Glutamatergic neuron (in vitro differentiated cells): ENCODE measurements at regions not wholly inside any gene's neighbourhood (a gene's known extent, or its start where the extent isn't known, plus 50 kb on each side); places are given as distances from the start of the nearest gene placed in this dataset.
"Not testable (repeated sequence)": the region's sequence is repeated elsewhere in the genome, so short reads cannot be mapped to it uniquely, and the experiment has no call there.

Experiments
- DNase-seq: peaks from one replicate; pipeline ENCODE4 v3.0.0; 2022
- H3K27ac Mint-ChIP-seq: one replicate; pipeline ENCODE4 v1.8.0; 2020; ENCODE audit warnings: mild to moderate bottlenecking, mixed read lengths, inconsistent platforms; ENCODE audit not compliant: unreplicated experiment
- H3K27me3 Mint-ChIP-seq: one replicate; pipeline ENCODE4 v1.8.0; 2020; ENCODE audit warnings: mild to moderate bottlenecking, moderate library complexity, mixed read lengths, inconsistent platforms; ENCODE audit not compliant: unreplicated experiment
- H3K36me3 Mint-ChIP-seq: one replicate; pipeline ENCODE4 v1.8.0; 2020; ENCODE audit warnings: mild to moderate bottlenecking, mixed read lengths, inconsistent platforms; ENCODE audit not compliant: unreplicated experiment
- H3K4me1 Mint-ChIP-seq: one replicate; pipeline ENCODE4 v1.8.0; 2020; ENCODE audit warnings: mild to moderate bottlenecking, low read depth, mixed read lengths, inconsistent platforms; ENCODE audit not compliant: unreplicated experiment
- H3K4me3 Mint-ChIP-seq: one replicate; pipeline ENCODE4 v1.8.0; 2020; ENCODE audit warnings: mild to moderate bottlenecking, mixed read lengths, inconsistent platforms; ENCODE audit not compliant: unreplicated experiment
- H3K9me3 Mint-ChIP-seq: one replicate; pipeline ENCODE4 v1.8.0; 2020; ENCODE audit warnings: mild to moderate bottlenecking, moderate library complexity, mixed read lengths, inconsistent platforms; ENCODE audit not compliant: unreplicated experiment
- CTCF ChIP-seq: fragments of 200-600 bp; sonication (generic); IDR thresholded peaks from one replicate; pipeline ENCODE4 v1.5.0; 2021; ENCODE audit not compliant: partially characterized antibody, unreplicated experiment

GRCh38 chr10:81502677-81503359, 372.2 kb upstream of the NRG3 start:
- no peak for DNase-seq
- no peak for TF ChIP-seq CTCF
- Mint-ChIP-seq H3K36me3 (peaks cover 4% of the 10 kb centered on the region), H3K27ac (no peak overlapping the region), H3K27me3 (no peaks in the 10 kb centered on the region), H3K4me1 (peaks cover 5% of the 10 kb centered on the region), H3K4me3 (no peak overlapping the region), H3K9me3 (peaks cover 5% of the 10 kb centered on the region)

- H3K27ac Mint-ChIP-seq, H3K4me1 Mint-ChIP-seq, H3K4me3 Mint-ChIP-seq, H3K9me3 Mint-ChIP-seq, H3K36me3 Mint-ChIP-seq, DNase-seq, H3K27me3 Mint-ChIP-seq: not testable (repeated sequence)
Observed at GRCh38 chr10:81505777-81506176, 369.2 kb upstream of the NRG3 start.

GRCh38 chr10:81514811-81515210, 360.2 kb upstream of the NRG3 start:
- Mint-ChIP-seq H3K9me3 (no peaks in the 10 kb centered on the region), H3K27ac (no peak overlapping the region), H3K36me3 (peaks cover 6% of the 10 kb centered on the region), H3K27me3 (no peaks in the 10 kb centered on the region), H3K4me3 (no peak overlapping the region), H3K4me1 (no peaks in the 10 kb centered on the region)
- DNase-seq = no peak
- TF ChIP-seq CTCF = no peak

- TF ChIP-seq CTCF = no peak
- Mint-ChIP-seq H3K27me3 (peaks cover 1% of the 10 kb centered on the region), H3K4me1 (no peaks in the 10 kb centered on the region), H3K4me3 (no peak overlapping the region), H3K9me3 (no peaks in the 10 kb centered on the region), H3K27ac (no peak overlapping the region), H3K36me3 (no peaks in the 10 kb centered on the region)
- DNase-seq = no peak
Observed at GRCh38 chr10:81520688-81521087, 354.3 kb upstream of the NRG3 start.

- Mint-ChIP-seq H3K36me3 (no peaks in the 10 kb centered on the region), H3K27ac (no peak overlapping the region), H3K4me1 (no peaks in the 10 kb centered on the region), H3K4me3 (no peak overlapping the region), H3K9me3 (no peaks in the 10 kb centered on the region), H3K27me3 (peaks cover 1% of the 10 kb centered on the region)
- no peak for TF ChIP-seq CTCF
- no peak for DNase-seq
Observed at GRCh38 chr10:81524467-81524866, 350.5 kb upstream of the NRG3 start.
